ENCODE measurements at regions not wholly inside any gene's neighbourhood (a gene's known extent, or its start where the extent isn't known, plus 50 kb on each side); places are given as distances from the start of the nearest gene placed in this dataset.

DNA sequence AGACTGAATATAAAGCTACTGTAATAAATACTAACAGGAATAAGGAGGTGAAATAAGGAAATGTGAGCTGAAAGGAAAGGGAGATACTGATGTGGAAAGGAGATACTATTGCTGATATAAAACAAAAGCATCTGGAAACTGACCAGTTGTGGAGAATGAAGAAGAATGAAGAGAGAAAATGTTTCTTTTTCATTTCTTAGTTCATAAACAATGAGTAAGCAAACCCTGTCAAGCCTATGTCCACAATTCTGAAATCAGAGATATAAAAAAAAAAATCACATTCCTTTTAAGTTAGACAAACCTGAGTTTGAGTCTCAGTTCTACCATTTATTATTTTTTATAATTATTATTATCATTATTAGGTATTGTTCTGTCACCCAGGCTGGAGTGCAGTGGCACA lies 121.6 kb upstream of the GJE1 start:
- no peaks in the 10 kb centered on the region for H3K27me3 ChIP-seq (ENCODE audit: control insufficient read depth, insufficient read depth, low read length)
- DNase-seq (ENCODE audit: low read depth) (peak; percentile 50), FAIRE-seq (no peak)
- no peak overlapping the region for H3K4me3 ChIP-seq (ENCODE audit: low read depth, low read length)
- no peaks in the 10 kb centered on the region for H3K36me3 ChIP-seq (ENCODE audit: control insufficient read depth, insufficient read depth, low read length)
- TF ChIP-seq CTCF (IDR thresholded peaks at IDR 0.05; ENCODE audit: insufficient read depth, low read length, severe bottlenecking), result no peak

GRCh38 chr6:142009647-142010046 lies 123.1 kb upstream of the GJE1 start:
- DNase-seq (ENCODE audit: low read depth), result no peak
- no peaks in the 10 kb centered on the region for H3K36me3 ChIP-seq (ENCODE audit: control insufficient read depth, insufficient read depth, low read length)
- no peaks in the 10 kb centered on the region for H3K27me3 ChIP-seq (ENCODE audit: control insufficient read depth, insufficient read depth, low read length)
- TF ChIP-seq CTCF (IDR thresholded peaks at IDR 0.05; ENCODE audit: insufficient read depth, low read length, severe bottlenecking), result no peak
- H3K4me3 ChIP-seq (ENCODE audit: low read depth, low read length), result no peak overlapping the region
- FAIRE-seq, result no peak

- H3K36me3 ChIP-seq (ENCODE audit: control insufficient read depth, insufficient read depth, low read length), result no peaks in the 10 kb centered on the region
- DNase-seq (ENCODE audit: low read depth), result peak; percentile 38
These were observed 123.9 kb upstream of the GJE1 start for GRCh38 chr6:142008781-142009180.

GRCh38 chr6:142008016-142008735 lies 124.5 kb upstream of the GJE1 start:
- TF ChIP-seq CTCF (IDR thresholded peaks at IDR 0.05; ENCODE audit: insufficient read depth, low read length, severe bottlenecking), result no peak
- no peaks in the 10 kb centered on the region for H3K27me3 ChIP-seq (ENCODE audit: control insufficient read depth, insufficient read depth, low read length)
- FAIRE-seq (no peak), DNase-seq (ENCODE audit: low read depth) (no peak)
- no peak overlapping the region for H3K4me3 ChIP-seq (ENCODE audit: low read depth, low read length)
- no peaks in the 10 kb centered on the region for H3K36me3 ChIP-seq (ENCODE audit: control insufficient read depth, insufficient read depth, low read length)

More at GRCh38 chr6:142008781-142009180, 123.9 kb upstream of the GJE1 start:
- no peak overlapping the region for H3K4me3 ChIP-seq (ENCODE audit: low read depth, low read length)
- TF ChIP-seq CTCF (IDR thresholded peaks at IDR 0.05; ENCODE audit: insufficient read depth, low read length, severe bottlenecking), result no peak
- no peaks in the 10 kb centered on the region for H3K27me3 ChIP-seq (ENCODE audit: control insufficient read depth, insufficient read depth, low read length)
- no peak for FAIRE-seq

DNA sequence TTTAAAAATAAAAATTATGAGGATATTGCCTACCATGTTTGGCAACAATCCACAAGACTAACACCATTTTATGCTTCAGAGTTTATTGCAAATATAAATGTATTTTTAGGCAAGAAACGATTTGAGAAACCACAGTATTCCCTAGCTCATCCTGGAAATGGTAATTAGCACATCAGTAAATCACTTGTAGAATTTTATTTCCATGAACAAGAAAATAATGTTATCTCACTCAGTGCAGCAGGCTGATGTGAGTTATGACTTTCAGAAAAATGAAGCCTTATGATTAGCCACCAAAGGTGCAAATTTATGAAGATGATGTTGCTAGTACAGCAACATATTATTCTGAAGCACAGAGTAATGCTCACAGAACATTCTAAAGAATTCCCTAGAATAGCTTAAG lies 127.7 kb upstream of the GJE1 start:
- no peaks in the 10 kb centered on the region for H3K27me3 ChIP-seq (ENCODE audit: control insufficient read depth, insufficient read depth, low read length)
- H3K4me3 ChIP-seq (ENCODE audit: low read depth, low read length), result no peak overlapping the region
- FAIRE-seq (no peak), DNase-seq (ENCODE audit: low read depth) (no peak)
- no peak for TF ChIP-seq CTCF (IDR thresholded peaks at IDR 0.05; ENCODE audit: insufficient read depth, low read length, severe bottlenecking)
- no peaks in the 10 kb centered on the region for H3K36me3 ChIP-seq (ENCODE audit: control insufficient read depth, insufficient read depth, low read length)

All from bronchial epithelial cell (primary cell).